ENCODE measurements at regions not wholly inside any gene's neighbourhood (a gene's known extent, or its start where the extent isn't known, plus 50 kb on each side); places are given as distances from the start of the nearest gene placed in this dataset.

DNA sequence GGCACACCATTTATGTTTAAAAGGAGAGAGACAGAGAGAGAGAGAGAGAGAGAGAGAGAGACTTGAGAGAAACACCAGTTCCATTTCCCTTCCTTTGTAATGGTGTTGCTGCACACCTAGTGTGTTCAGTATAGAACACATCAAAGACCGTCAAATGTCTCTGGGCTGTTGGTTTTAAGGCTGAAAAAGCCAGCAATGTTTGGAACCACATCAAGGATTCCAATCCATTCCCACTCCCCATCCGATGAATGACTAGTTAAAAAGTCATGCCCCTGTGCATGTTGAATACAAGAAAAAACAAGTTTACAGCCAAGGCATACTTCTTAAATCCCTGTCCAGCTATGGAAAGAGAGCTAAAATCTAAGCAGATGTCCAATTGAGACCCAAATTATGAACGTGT lies 83.0 kb upstream of the IFNE start:
- no peak for DNase-seq

DNA sequence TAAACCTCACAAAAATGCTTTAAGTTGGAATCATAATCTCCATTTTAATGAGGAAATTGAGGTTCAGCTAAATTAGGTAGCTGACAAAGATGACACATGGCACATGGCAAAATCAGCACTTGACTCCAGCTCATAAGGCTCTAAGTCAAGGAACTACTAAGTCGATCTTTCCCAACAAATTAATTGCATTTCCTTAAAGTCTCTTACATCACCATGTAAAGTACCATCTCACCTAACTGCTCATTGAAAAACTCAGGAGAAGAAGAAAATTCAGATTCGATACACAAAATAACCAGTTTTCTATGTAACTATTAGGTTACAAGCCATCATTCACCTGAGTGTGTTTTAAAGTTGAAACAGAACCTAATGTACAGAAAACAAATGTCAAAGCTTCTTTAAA lies 85.8 kb upstream of the IFNE start:
- no peak for DNase-seq

DNA sequence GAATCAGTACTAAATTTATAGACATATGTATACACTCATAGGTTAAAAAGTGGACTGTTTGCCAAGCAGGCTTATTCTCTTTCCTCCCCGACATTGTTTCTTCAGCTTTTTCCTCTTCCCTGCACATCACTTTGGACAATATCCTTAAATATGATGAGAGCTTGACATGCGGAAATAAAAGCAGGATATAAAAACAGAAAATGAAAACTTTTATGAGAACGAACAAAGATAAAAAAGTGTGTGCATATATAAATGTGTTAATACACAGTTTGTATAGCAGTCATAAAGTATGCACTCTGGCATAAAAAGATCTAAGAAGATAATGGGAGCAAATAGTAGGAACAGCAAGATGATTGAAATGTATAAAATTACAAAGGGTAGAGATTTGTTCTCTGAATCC lies 86.4 kb upstream of the IFNE start:
- DNase-seq = no peak

DNA sequence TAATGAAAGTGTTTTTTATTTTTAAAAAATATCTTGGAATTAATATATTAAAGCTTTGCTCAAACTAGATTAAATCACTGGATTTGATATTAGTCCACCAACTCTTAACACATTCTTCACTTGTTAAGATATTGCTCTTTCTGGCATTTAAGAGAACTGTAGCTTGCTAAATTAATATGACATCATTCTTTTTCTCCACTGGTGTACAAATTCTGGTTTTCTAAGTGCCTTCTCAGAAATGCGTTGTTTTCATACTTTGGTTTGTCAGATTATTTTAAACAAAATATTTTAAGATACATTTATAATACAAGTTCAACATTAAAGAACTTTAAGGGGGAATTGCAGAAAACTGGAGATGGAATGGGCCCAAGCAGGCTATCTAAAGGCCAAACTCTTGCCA lies 87.6 kb upstream of the IFNE start:
- DNase-seq = no peak

DNA sequence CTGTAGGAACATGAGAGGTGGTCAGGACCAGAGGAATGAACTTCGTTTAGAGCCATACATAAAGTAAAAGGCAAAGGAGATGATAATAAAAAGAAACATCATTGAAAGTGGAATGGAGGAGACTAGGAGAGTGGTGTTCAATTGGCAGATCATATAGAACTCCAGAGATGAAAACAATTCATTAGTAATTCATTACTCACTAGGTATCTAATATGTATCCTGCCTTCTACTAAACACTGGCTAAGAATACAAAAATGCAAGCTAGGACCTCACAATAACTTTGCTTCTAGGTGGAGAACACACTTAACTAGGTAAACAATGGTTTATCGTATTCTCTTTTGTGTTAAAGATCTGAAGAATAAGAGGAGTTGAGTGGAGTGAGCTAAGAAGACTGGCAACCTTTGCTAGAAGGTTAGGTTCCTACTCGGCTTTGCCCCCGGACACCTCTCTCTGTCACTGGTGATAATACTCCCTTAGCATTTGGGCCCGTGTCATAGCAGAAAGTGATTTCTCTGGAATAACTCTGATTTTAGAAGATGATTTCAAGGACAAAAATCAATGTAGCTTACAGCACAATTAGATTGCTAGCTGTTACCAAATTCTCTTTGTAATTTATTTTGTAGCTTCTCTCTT lies 88.6 kb upstream of the IFNE start:
- no peak for DNase-seq

DNA sequence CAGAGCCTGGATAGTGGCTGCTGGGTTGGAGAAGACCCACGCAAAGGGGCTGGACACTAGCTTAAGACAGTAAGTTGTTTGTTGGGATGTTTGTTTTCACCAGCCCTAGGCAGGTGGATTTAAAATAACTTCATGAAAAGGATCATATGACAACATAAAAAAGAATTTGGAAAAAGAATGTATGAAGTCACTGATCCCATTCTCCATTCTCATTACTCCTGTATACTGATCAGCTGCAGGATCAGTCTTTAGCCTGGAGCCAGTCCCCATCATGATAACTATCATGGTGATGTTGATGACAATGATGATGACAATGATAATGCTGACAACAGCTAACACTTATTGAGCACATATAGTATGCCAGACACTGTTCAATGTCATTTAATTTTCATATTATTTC lies 92.1 kb upstream of the IFNE start:
- DNase-seq = no peak

DNA sequence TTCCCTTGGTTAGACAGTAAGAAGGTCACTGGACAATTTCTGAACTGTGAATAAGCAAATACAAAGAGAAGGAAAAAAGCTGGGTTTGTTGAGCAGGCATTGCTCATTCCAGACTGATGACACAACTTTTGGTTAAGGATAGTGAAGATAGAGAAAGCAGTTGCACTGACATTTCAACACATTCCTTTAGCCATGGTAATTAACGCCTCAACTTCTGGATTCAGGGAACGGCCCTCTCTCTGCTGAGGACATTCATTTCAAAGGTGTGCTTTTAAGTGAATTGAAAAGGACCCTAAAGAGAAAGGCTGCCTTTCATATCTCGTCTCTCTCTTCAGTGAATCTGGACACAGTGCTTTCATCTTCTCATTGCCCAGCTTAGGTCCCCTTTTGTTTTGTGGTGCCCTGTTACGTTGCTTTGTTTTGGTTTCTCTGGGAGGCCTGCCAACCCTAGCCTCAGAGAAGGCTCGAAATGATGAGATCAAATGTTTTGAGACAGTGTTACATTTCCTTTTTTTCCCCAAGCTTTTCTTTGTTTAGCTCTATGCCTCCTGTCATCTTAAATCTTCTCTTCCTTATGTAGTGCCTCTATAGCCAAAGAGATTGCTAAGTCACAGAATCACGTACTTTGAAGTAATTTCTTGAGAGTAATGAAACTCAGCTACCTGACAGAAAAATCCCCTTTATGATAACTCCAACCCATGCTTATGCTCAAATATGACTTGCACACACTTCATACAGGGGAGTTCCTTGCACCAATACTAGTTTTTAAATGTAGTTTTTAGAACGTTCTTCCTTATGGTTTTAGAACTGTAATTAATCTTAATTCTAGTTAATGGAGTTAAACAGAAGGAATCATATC lies 94.4 kb upstream of the IFNE start:
- no peak for DNase-seq

DNA sequence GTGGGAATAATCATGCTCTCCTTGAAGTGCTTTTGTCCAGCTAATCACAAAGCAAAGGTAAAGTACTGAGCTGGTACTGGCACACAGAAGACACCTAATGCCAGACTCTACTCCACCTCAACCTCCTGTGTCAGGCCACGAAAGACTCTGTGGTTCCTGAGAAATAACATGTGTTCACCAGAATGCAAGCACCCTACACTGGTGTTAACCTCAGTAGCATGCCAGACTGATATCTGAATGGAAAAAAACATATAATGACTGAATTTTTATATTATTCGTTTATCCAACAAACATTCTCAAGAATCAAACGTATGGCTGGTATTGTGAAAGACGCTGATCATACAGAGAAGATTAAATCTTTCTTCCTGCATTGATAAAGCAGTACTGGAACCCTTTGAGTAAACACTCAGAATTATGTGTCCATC lies 97.1 kb upstream of the IFNE start:
- DNase-seq = no peak

DNA sequence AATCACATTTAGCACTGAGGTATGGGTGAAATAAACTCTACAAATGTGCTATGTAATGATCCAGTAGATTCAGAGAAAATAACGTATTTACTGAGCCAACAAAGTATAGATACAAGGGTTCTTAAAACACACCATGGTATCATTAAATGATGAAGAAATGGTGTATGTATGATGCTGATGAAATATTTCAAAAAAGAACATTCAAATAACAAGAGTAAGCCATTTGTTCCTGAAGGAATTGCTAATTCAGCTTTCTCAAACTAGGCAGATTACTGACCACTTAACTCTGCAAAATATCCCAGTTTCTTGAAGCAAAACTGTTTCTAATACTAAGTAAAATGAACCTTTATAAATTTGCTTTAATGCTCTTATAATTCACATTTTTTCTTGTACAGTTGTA lies 97.6 kb upstream of the IFNE start:
- no peak for DNase-seq

DNA sequence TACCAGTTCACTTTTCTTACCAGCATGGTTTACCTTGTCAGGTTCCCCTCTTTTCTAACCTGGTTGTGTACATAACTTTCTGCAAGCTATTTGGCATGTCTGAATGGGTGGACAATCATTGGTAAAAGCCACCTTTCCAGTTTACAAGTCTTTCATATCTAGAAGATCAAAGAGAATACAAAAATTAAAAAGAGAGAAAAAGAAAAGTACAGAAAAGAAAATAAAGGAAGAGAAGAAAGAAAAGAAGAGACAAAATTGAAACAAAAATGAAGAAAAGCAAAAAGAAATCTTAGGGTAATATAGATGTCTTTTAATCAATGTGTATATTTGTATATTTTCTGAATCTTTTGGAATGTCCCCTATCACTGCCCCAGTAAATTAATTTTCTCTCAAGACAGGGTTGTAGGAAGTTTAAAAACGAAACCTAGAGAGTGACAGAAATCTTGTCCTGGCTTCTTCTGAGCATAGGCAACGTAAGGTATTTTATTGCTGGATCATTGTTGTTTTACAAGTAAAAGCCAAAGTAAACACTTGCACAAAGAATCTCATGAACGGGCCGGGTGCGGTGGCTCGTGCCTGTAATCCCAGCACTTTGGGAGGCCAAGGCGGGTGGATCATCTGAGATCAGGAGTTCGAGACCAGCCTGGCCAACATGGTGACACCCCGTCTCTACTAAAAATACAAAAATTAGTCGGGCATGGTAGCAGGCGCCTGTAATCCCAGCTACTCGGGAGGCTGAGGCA lies 98.7 kb upstream of the IFNE start:
- DNase-seq = no peak

DNA sequence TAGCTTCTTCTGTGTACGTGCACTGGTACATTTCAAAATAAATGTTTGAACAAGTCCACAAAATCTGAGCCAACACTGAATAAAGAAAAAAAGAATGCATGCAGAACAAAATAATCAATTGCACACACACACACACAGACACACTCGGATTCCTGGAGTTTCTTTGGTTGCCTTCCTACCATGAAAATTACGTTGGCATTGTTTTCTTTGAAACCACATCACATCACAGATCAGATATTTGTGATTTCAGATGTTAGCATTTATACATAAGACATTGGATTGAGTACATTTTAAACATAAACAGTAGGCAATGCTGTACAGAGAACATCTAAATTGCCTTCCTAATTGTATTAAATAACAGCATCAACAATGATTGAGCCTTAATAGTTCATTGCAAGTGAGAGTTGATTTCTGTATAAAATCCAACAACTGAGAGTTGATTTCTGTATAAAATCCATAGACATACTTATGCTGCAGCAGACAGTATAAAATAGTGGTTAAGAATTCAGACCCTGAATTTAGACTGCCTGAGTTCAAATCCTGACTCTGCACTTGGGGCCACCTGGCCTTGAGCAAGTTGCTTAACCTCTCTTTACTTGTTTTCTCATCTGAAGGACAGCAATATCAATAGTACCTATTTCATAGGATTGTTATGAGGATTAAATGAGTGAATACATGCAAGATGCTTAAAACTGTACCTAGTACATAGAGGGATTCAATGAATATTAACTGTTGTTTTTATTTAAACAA lies 101.7 kb upstream of the IFNE start:
- no peak for DNase-seq

DNA sequence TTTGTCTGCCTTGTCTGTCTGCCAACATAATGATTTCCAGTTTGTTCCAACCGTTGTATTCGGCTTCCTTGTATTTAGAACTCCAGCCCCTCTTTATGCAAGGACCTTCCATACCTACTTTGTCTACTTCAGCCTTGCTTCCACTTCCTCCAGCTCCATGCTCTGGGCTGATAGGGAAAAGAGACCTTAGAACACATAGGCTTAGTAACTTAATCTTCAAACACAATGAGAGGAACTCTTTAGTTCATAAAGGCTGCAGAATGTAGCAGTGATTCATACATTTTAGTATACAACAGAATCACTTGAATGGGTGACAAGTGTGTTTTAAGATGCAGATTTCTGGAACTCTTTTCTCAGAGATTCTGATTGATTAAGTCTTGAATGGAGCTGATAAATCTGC lies 102.8 kb upstream of the IFNE start:
- DNase-seq = no peak

DNA sequence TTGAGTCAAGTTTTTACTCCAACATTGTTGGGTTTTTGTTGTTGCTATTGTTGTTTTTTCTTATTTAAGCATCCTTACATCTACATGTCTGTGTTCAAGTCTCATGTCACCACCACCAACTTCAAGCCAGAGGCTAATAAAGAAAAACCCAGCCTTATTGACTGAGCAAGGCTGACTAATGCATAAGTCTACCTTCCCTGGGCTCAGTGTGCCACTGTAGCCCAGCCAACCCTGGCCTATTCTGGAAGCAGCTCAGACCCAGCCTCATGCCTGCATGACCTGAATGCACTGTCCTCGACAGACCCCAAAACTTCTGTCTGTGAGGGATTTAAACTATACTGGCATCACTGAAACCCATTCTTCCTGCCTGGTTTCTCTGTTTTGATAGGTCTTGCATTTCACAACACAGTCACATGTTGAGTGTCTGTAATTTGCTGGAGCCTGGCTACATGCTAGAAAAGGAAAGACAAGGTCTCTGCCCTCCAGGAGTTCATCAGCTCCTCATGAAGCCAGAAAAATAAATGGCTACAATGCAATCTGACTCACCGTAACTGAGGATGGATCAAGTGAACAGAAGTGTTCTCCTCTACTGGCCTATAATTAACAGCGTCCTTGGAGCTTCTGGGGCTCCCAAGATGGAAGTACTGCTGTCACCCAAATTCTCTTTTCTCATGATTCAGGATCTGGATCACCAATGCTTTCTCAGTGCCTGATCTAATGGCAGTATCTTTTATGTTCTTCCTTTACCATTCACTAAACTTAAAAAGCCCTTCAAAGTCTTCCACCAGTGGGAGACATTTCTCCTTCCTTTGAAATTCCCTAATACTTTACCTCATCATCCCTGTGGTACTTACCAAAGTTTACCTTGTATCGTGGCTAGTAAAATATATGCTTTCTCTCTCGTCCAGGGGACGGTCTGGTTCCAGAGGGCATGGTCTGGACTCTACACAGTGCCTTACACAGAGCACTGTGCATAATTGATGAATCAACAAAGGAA lies 103.9 kb upstream of the IFNE start:
- DNase-seq = no peak

DNA sequence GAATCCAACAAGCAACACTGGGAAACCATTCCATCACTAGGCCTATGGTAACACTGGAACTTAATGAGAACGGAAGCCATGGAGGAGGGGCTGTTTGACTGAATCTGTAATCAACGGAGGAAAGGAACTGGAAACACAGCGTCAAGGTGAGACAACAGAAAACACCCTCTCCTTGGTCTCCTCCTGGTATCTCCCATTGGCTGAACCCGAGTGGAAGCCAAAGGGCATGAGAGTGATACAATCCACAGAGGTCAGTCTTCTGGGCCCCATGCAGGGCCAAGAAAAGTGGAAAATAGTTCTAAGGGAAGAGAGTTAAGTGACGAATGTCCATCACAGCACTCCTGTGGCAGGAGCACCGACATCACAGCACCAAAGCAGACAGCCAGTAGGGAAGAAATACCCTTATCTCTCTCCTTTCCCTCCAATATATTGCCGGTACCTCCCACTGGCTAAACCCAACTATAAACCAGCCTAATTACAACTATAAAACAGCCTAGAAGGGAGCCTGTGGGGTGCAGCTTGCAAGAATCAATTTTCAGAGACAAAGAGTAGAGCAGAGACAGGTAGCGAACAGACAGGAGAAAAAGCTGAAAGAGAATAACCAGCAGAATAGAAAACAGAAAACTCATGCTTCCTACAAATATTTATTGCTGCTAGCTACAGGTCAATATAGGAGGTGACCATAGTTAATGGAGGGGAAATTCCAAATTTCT lies 107.4 kb upstream of the IFNE start:
- DNase-seq = no peak

DNA sequence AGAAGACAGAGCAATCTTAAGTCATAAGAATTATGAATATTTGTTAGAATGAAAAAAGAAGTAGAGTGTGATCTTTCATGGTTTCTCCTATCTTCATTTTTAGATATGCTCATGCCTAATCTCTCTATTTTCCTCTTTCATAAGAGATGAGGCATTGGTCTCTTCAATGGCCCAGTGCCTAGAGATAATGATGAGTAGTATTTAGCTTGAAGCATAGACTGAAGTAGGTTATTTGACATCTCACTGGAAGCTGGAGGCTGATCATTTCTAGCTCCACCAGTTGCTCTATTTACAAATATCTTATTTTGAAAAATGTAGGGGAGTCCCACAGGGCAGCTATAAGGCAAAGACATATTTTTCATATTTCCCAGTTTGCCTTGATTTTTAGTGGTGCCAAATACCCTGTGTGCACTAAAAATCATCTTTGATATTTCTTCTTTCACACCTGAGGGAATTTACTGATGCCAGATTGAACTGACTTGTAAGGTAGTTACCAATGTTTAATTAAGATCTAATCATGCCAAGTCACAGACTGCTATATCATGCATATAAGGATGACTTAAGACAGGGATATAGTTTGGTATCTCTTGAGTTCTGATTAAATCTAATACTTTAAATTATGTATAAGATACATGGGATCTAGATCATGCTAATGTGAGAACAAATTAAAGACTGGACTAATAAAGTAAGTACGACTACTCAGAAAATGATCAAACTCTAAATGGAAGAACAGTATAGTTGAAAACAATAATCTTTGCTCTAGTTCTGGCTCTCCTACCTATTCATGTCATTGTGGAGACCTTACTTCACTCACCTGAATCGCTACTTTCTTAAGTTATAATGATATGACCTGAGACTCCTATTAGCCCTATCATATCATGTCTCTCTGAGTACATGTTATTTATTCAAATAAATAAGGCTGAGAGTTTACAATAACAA lies 108.2 kb upstream of the IFNE start:
- no peak for DNase-seq

DNA sequence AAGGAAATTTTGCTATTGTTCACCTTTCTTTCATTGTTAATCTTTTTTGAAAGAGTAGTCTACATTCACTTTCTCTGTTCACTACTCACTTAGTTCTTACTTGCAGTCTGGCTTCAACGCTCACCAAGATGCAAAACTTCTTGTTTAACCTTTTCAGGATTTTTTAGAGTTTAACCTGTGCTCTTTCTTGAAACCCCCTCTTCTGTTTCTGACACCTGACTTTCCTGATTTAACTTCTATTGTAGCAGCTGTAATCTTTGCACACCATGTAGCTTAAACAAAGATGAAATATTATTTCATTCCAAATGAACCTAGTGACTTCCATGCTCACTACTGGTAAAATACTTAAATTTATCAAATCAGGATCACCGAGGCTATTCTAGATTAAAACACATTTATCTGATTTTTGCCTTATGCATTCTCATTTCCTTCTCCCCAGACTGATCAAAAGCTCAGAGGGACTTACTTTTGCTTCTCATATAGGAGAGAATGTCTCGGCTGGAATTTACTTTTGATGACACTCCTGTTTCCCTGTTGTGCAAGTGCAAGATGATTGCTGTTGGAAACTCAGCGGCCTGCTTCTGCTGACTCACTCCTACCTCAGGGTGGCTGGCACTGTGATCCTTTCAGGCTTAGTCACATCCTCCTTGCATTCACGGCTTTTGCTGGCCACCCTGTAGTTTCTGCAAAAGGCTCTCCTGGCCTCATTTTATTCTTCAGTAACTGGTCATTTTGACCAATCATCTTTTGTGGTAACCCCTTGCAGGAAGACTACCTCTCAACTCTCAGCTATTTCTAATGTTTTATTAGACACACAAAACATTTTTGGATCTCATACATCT lies 109.3 kb upstream of the IFNE start:
- DNase-seq = no peak

DNA sequence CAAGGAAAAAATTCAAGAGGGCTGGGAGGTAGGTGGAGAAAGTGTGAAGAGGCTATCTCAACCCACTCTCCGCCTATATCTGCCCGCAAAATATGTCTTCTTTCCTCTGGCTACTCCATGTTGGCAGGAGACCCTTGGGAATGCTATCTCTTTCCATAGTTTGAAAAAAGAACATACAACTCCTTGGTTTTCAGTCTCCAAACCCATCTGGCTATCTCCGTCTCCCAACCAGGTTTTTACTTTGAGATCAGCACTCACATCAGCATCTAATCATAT lies 109.9 kb upstream of the IFNE start:
- no peak for DNase-seq

DNA sequence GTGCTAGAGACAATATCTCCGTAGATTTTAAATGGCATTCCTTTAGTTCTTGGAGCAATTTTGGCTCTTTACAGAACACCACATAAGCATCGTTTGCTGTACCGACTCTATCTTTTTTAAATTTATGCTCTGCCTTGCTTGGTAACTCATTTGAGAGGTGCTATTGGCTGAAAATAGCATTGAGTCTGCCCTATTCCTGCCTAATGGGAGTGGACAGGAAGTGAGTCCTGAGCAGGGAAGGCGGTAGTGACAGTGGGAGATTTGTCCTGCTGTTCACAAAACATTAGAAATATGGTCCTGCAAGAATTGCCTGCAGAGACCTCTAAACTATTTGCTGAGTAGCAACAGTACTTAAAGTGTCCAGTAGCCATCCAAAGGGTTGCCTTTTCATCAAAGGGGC lies 115.2 kb upstream of the IFNE start:
- no peak for DNase-seq

DNA sequence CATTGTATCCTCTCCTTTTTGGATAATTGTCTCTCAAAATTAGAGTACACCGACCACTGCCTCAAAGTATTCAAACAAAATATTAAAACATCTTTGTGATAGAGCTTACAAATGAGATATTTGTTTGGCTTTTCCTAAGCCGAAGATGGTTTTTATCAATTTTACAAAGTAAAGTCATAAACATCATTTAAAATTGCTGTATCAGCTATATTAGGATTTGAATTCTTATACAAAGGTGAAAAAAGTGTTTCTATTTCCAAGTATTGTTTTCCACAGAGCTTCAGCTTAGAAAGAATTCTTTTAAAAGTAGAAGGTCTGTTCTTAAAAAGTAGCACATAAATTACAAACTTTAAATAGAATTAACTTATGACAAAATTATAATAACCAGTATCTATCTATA lies 116.6 kb upstream of the IFNE start:
- DNase-seq = no peak
